ENCODE measurements at regions not wholly inside any gene's neighbourhood (a gene's known extent, or its start where the extent isn't known, plus 50 kb on each side); places are given as distances from the start of the nearest gene placed in this dataset.

DNA sequence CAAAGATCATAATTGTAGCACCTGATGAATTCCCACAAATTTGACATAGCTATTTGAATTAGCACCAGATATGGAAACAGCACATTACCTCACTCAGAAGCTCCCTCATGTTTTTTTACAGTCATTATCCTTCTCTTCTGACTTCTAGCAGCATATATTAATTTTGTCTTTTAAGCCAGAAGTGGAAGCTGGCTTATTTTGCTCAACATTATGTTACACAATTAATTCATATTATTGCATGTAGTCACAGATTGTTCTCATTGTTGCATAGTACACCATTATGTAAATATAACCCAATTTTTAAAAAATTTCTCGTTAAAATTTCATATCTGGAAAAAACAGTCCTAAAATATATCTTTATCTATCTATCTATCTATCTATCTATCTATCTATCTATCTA, 762.3 kb downstream of the TUSC7 start:
- ChIA-PET CTCF (interaction anchor here (0.8 kb wide), 1 partner anchor 558 kb away, joined by 3 read pairs; no protein-coding TSS in a partner anchor), POLR2A (no interaction called here)
- Histone ChIP-seq H3K9me3 (ENCODE audit: control insufficient read depth, insufficient read depth, low read length) (no peaks in the 10 kb centered on the region), H3K4me3 (ENCODE audit: low read depth, low read length) (no peak overlapping the region), H3K27ac (ENCODE audit: low read depth, low read length) (no peak overlapping the region), H3K27me3 (ENCODE audit: control insufficient read depth, insufficient read depth, low read length) (no peaks in the 10 kb centered on the region)
- TF ChIP-seq, protein P1, sequence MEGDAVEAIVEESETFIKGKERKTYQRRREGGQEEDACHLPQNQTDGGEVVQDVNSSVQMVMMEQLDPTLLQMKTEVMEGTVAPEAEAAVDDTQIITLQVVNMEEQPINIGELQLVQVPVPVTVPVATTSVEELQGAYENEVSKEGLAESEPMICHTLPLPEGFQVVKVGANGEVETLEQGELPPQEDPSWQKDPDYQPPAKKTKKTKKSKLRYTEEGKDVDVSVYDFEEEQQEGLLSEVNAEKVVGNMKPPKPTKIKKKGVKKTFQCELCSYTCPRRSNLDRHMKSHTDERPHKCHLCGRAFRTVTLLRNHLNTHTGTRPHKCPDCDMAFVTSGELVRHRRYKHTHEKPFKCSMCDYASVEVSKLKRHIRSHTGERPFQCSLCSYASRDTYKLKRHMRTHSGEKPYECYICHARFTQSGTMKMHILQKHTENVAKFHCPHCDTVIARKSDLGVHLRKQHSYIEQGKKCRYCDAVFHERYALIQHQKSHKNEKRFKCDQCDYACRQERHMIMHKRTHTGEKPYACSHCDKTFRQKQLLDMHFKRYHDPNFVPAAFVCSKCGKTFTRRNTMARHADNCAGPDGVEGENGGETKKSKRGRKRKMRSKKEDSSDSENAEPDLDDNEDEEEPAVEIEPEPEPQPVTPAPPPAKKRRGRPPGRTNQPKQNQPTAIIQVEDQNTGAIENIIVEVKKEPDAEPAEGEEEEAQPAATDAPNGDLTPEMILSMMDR (IDR thresholded peaks at IDR 0.05; ENCODE audit: low read depth, low read length): no peak
- DNase-seq (ENCODE audit: low read depth, low spot score): no peak

DNA sequence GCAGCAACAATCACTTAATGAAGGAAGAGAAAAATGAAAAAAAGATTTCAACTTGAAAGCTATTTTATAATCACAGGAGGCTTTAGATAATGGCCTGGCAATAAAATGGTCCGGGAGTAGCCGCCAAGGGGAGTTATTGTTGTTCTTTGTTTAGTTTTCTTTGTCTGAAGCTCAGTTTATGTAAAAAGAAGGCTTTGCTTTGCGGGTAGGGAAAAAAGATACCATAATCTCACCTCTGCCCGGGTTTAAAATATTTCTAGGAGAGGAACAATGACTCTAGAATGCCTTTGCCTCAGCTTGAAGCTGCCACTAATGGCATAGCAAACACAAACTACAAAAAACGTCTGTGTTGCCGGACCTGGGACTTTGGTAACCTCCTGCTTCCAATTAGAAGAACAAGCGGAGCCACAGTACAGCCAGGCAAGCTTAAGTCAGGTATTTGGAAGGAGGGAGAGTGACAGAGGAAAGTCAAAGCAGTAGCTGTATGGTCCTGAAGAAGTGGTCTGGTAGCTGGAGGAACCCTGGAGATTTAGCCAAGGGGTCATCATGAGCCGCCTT, 764.5 kb downstream of the TUSC7 start:
- ChIA-PET POLR2A (no interaction called here), CTCF (no interaction called here)
- Histone ChIP-seq H3K27ac (ENCODE audit: low read depth, low read length) (no peak overlapping the region), H3K27me3 (ENCODE audit: control insufficient read depth, insufficient read depth, low read length) (no peaks in the 10 kb centered on the region), H3K9me3 (ENCODE audit: control insufficient read depth, insufficient read depth, low read length) (no peaks in the 10 kb centered on the region), H3K4me3 (ENCODE audit: low read depth, low read length) (no peak overlapping the region)
- DNase-seq (ENCODE audit: low read depth, low spot score): no peak
- TF ChIP-seq, protein P1 (IDR thresholded peaks at IDR 0.05; ENCODE audit: low read depth, low read length): no peak

DNA sequence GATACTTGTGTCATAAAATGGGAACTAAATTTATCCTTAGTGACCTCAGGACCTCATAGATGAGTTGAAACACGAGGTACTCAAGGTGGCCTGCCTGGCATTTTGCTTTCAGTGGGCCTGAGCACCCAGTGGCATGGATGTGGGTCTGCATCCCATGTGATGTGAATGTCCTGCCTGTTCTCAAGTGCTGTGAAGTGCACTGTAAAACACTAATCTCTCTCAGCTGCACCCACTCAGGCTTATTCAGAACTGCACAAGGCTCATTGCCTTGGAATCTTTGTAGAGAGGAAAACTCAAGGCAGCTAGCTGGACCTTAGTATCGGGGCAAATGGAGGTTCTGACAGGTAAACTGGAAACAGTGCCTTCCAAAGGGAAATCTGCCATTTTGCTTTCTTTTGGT, 767.0 kb downstream of the TUSC7 start:
- ChIA-PET POLR2A (no interaction called here), CTCF (no interaction called here)
- no peak for DNase-seq (ENCODE audit: low read depth, low spot score)
- H3K27ac ChIP-seq (ENCODE audit: low read depth, low read length): no peak overlapping the region
- H3K27me3 ChIP-seq (ENCODE audit: control insufficient read depth, insufficient read depth, low read length): no peaks in the 10 kb centered on the region
- H3K4me3 ChIP-seq (ENCODE audit: low read depth, low read length): no peak overlapping the region
- TF ChIP-seq, protein P1 (IDR thresholded peaks at IDR 0.05; ENCODE audit: low read depth, low read length): no peak
- no peaks in the 10 kb centered on the region for H3K9me3 ChIP-seq (ENCODE audit: control insufficient read depth, insufficient read depth, low read length)

DNA sequence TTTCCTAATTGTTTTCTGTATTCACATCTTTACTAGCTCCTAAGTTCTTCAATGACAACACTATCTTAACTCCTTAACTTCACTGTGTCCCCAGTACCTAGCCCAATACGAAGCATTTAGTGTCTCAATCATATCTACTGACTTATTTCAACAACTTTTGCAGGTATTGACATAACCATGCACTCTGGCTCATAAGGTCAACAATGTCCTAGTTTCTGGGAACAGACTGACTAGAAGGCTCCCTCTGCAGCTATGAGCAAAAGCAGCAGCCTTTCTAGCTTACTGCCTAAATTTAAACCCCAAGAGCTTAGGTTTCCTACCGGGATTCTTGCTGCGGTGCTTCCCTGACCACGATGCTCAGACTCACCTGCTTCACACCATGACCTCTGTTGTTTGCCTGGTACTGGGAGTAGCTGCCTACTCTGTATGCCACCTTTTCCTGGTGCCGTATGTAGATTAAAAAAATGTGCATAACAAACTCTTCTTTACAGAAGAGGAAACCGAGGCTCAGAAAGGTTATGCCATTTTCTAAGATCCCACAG, 767.7 kb downstream of the TUSC7 start:
- ChIA-PET CTCF (no interaction called here), POLR2A (no interaction called here)
- DNase-seq (ENCODE audit: low read depth, low spot score): no peak
- TF ChIP-seq, protein P1 (IDR thresholded peaks at IDR 0.05; ENCODE audit: low read depth, low read length): no peak
- Histone ChIP-seq H3K27ac (ENCODE audit: low read depth, low read length) (no peak overlapping the region), H3K27me3 (ENCODE audit: control insufficient read depth, insufficient read depth, low read length) (no peaks in the 10 kb centered on the region), H3K9me3 (ENCODE audit: control insufficient read depth, insufficient read depth, low read length) (no peaks in the 10 kb centered on the region), H3K4me3 (ENCODE audit: low read depth, low read length) (no peak overlapping the region)

DNA sequence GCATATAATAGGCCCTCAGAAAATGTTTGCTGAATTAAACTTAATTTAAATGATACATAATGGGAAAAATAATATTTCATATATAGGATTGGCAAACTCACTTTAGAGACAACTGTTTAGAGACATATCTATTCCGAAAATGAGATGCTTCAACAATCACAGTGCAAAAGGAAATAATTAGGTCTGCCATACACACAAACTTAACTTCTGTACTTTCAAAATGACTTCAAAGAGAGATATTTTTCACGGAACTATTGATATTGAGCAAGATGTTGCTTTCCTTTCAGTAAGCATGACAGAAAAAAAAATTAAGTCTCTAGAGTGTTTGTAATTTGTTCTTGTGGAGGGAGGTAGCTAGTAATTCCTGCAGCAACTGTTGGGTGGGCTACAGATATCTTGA, 769.5 kb downstream of the TUSC7 start:
- POLR2A ChIA-PET: no interaction called here
- TF ChIP-seq, protein P1 (IDR thresholded peaks at IDR 0.05; ENCODE audit: low read depth, low read length): no peak
- no peak for DNase-seq (ENCODE audit: low read depth, low spot score)
- H3K4me3 ChIP-seq (ENCODE audit: low read depth, low read length): no peak overlapping the region
- H3K27ac ChIP-seq (ENCODE audit: low read depth, low read length): no peak overlapping the region
- H3K27me3 ChIP-seq (ENCODE audit: control insufficient read depth, insufficient read depth, low read length): no peaks in the 10 kb centered on the region
- CTCF ChIA-PET: no interaction called here
- no peaks in the 10 kb centered on the region for H3K9me3 ChIP-seq (ENCODE audit: control insufficient read depth, insufficient read depth, low read length)
